LoVo (cell line): ENCODE measurements at regions not wholly inside any gene's neighbourhood (a gene's known extent, or its start where the extent isn't known, plus 50 kb on each side); places are given as distances from the start of the nearest gene placed in this dataset.
A peak's percentile ranks its signal among the peaks of the same experiment; 100 is the strongest.
"Not testable (repeated sequence)": the region's sequence is repeated elsewhere in the genome, so short reads cannot be mapped to it uniquely, and the experiment has no call there.

ENCODE experiments used
- DNase-seq: peaks from one replicate; pipeline ENCODE4 v3.0.0-alpha.2; 2016; ENCODE audit warnings: low spot score

- not testable (repeated sequence) for DNase-seq
Measured at GRCh38 chrX:141520750-141521149, 63.8 kb downstream of the SPANXA1 start.

GRCh38 chrX:141475788-141476187 lies 108.8 kb downstream of the SPANXA1 start:
- not testable (repeated sequence) for DNase-seq

GRCh38 chrX:141469469-141469868 lies 115.1 kb downstream of the SPANXA1 start:
- no peak for DNase-seq

- DNase-seq, result no peak
Measured at GRCh38 chrX:141468940-141469339, 115.6 kb downstream of the SPANXA1 start.

- DNase-seq, result peak; percentile 0
Measured at GRCh38 chrX:141467442-141467841, 117.1 kb downstream of the SPANXA1 start.

DNA sequence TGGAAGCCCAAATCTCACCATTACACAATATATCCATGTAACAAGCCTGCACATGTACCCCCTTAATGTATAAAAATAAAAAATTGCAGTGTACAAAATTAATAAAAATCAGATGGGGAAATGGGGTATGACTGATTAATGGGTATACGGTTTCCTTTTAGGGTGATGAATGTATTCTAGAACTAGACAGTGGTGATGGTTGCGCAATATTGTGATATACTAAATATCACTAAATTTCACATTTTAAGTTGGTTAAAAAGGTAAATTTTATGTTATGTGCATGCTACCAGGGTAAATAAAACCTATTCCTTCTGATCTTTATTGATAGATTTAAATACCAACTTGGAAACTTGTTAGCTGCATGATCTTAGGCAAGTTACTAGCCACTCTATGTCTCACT lies 129.4 kb downstream of the SPANXA1 start:
- DNase-seq, result no peak

- DNase-seq, result no peak
Measured at GRCh38 chrX:141443922-141444321, 140.6 kb downstream of the SPANXA1 start.

- no peak for DNase-seq
Measured at GRCh38 chrX:141439651-141440050, 144.9 kb downstream of the SPANXA1 start.

DNA sequence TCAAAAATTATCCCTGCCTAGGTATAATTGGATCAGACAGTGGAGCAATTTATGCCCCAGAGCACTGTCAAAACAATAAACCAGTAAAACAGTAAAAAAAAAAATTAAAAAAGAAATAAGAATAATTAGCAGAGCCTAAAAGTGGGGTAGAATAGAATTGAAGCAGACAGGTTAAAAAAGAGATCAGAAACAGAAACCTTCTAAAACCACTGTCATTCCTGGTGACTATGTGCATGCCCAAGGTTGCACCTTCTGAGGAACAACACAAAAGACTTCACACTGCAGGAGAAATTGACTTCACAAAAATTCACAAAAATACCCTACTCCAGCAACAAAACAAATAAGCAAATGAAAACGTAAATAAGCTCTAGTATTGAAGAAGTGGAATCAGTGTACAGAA lies 168.6 kb downstream of the SPANXA1 start:
- DNase-seq, result no peak

GRCh38 chrX:141405853-141406492 lies 163.7 kb upstream of the SPANXC start:
- DNase-seq, result peak; percentile 2

DNA sequence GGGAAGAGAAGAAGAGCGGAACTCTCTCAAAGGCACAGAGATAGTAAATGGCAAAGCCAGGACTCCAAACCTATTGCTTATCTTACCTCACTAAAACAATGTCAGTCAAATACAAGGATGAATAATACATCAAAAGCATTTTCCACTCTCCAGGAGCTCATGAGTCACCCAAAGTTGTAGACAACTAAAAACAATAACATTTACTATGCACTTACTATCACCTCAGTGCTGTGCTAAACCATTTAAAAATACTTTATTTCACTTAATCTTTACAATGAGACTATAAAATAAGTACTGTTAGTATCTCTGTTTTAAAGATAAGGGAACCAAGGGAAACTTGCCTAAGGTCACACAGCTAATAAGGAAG lies 163.2 kb upstream of the SPANXC start:
- DNase-seq, result peak; percentile 8

- DNase-seq, result no peak
Measured at GRCh38 chrX:141402897-141403610, 160.7 kb upstream of the SPANXC start.

- DNase-seq, result no peak
Measured at GRCh38 chrX:141396536-141396935, 154.2 kb upstream of the SPANXC start.

GRCh38 chrX:141375011-141375760 lies 132.9 kb upstream of the SPANXC start:
- no peak for DNase-seq

DNA sequence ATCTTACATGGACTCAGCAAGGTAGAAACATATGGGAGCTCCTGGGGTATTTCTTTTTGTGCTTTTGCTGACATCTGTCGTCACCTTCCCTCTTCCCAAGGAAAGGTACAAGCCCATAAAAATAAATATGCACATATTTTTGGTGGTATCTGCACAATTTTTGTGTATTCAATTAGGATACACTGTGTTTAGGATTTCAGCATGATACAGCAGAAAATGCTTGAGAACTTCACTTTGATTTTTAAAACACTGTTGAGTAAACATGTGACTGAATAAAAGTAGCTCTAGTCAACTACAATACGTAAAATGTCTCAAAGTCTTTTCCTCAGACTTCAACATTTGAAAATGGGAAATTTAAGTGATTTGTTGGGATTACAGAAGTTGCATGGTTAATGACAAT lies 99.4 kb upstream of the SPANXC start:
- no peak for DNase-seq

GRCh38 chrX:141341341-141341740 lies 99.0 kb upstream of the SPANXC start:
- DNase-seq, result no peak

GRCh38 chrX:141320801-141321200 lies 78.5 kb upstream of the SPANXC start:
- no peak for DNase-seq

- DNase-seq, result no peak
Measured at GRCh38 chrX:141314441-141314840, 72.1 kb upstream of the SPANXC start.

DNA sequence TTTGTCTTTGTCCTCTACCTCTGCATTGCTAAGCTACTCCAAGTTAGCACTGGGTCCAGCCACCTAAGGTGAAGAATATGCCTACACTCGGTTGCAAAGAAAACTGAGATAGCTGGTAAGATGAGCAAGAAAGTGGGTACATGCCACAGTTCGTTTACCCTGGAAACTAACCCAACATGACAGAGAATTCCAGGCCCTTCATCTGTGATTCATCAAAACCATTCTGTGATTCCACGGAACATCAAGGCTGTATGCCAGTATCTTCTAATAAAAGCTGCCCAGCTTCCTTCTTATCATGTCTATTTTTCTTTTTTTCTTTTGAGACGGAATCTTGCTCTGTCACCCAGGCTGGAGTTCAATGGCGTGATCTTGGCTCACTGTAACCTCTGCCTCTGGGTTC lies 58.7 kb upstream of the SPANXC start:
- DNase-seq, result no peak
